ENCODE measurements at regions not wholly inside any gene's neighbourhood (a gene's known extent, or its start where the extent isn't known, plus 50 kb on each side); places are given as distances from the start of the nearest gene placed in this dataset.

GRCh38 chr10:106336874-106337273, 827.6 kb downstream of the SORCS1 start:
- TF ChIP-seq HDGF (IDR thresholded peaks at IDR 0.05; ENCODE audit: borderline replicate concordance) (no peak), SUZ12 (IDR thresholded peaks at IDR 0.05) (no peak), SP1 (IDR thresholded peaks at IDR 0.05) (no peak), FOXK2 (IDR thresholded peaks at IDR 0.05) (no peak), FOXM1 (IDR thresholded peaks at IDR 0.05; ENCODE audit: borderline replicate concordance) (no peak), PKNOX1 (IDR thresholded peaks at IDR 0.05) (no peak), L3MBTL2 (conservative IDR thresholded peaks at IDR 0.05) (no peak), ELF4 (IDR thresholded peaks at IDR 0.05) (no peak), TARDBP (IDR thresholded peaks at IDR 0.05) (no peak), BHLHE40 (IDR thresholded peaks at IDR 0.05; ENCODE audit: borderline replicate concordance) (no peak), ZNF384 (IDR thresholded peaks at IDR 0.05) (no peak), NFRKB (IDR thresholded peaks at IDR 0.05) (no peak), FOXA1 (IDR thresholded peaks at IDR 0.05) (no peak), ARNT (IDR thresholded peaks at IDR 0.05) (no peak)

Measured in HEK293T (cell line).